GM12891 (cell line): ENCODE measurements at regions not wholly inside any gene's neighbourhood (a gene's known extent, or its start where the extent isn't known, plus 50 kb on each side); places are given as distances from the start of the nearest gene placed in this dataset.

Experiments
- POLR2A ChIP-seq: IDR thresholded peaks from 2 replicates; pipeline ENCODE4 v1.6.1; 2011; ENCODE audit warnings: low read depth, low read length, control low read depth
- POLR2AphosphoS5 ChIP-seq: IDR thresholded peaks from 2 replicates; pipeline ENCODE4 v1.6.1; 2011; ENCODE audit warnings: low read depth, low read length, control low read depth
- POU2F2 ChIP-seq: IDR thresholded peaks from 2 replicates; pipeline ENCODE4 v1.6.1; 2011; ENCODE audit warnings: low read depth, mild to moderate bottlenecking, control low read depth, low read length, moderate library complexity
- TAF1 ChIP-seq: IDR thresholded peaks from 2 replicates; pipeline ENCODE4 v1.6.1; 2011; ENCODE audit warnings: low read depth, low read length, control low read depth

- TF ChIP-seq POLR2A (no peak), POLR2AphosphoS5 (no peak), TAF1 (no peak), POU2F2 (no peak)
Measured at GRCh38 chr10:6815346-6815745, 235.3 kb upstream of the PRKCQ start.
